ENCODE measurements at regions not wholly inside any gene's neighbourhood (a gene's known extent, or its start where the extent isn't known, plus 50 kb on each side); places are given as distances from the start of the nearest gene placed in this dataset.

DNA sequence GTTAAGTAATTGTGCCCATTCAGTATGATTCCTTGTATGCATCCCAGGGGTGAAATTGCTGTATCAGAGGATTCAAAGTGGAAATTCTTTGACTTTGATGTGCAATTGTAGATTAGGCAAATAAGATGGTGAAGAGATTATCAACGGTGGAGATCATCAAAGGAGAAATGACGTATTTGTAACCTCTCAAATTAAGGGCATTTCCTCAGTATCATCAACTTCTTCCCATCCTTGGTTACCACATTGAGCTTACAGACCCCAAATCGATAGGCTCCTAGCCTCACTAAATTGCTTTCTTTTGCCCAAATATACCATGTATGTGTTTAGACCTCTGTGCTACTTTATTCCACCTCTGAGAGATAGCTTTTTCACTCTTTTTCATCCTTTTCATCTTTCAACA is 213.1 kb upstream of the ZFP64 start:
- TF ChIP-seq, protein P1, sequence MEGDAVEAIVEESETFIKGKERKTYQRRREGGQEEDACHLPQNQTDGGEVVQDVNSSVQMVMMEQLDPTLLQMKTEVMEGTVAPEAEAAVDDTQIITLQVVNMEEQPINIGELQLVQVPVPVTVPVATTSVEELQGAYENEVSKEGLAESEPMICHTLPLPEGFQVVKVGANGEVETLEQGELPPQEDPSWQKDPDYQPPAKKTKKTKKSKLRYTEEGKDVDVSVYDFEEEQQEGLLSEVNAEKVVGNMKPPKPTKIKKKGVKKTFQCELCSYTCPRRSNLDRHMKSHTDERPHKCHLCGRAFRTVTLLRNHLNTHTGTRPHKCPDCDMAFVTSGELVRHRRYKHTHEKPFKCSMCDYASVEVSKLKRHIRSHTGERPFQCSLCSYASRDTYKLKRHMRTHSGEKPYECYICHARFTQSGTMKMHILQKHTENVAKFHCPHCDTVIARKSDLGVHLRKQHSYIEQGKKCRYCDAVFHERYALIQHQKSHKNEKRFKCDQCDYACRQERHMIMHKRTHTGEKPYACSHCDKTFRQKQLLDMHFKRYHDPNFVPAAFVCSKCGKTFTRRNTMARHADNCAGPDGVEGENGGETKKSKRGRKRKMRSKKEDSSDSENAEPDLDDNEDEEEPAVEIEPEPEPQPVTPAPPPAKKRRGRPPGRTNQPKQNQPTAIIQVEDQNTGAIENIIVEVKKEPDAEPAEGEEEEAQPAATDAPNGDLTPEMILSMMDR (IDR thresholded peaks at IDR 0.05), result no peak
- no peak for TF ChIP-seq EP300 (IDR thresholded peaks at IDR 0.05)
- TF ChIP-seq POLR2AphosphoS5 (IDR thresholded peaks at IDR 0.05), result no peak
- TF ChIP-seq POLR2A (IDR thresholded peaks at IDR 0.05), result no peak

Data from gastroesophageal sphincter (tissue), 3 donors.